Brain microvascular endothelial cell (primary cell): ENCODE measurements at regions not wholly inside any gene's neighbourhood (a gene's known extent, or its start where the extent isn't known, plus 50 kb on each side); places are given as distances from the start of the nearest gene placed in this dataset.

Experiments
- DNase-seq: peaks from one replicate; pipeline ENCODE4 v3.0.0-alpha.2; 2020
- H3K27ac ChIP-seq: fragments of 250-450 bp; sonication (Bioruptor Pico); 2 replicates; pipeline ENCODE4 v1.5.1; 2020; ENCODE audit warnings: mild to moderate bottlenecking, moderate library complexity
- H3K27me3 ChIP-seq: fragments of 250-450 bp; sonication (Bioruptor Pico); replicated peaks from 2 replicates; pipeline ENCODE4 v1.5.1; 2020; ENCODE audit warnings: mild to moderate bottlenecking
- H3K36me3 ChIP-seq: fragments of 250-450 bp; sonication (Bioruptor Pico); replicated peaks from 2 replicates; pipeline ENCODE4 v1.5.1; 2020; ENCODE audit warnings: mild to moderate bottlenecking
- H3K4me3 ChIP-seq: 2 replicates; pipeline ENCODE4 v1.5.1; 2011; ENCODE audit warnings: low read depth, mild to moderate bottlenecking, control low read depth, low read length, moderate library complexity
- in situ Hi-C: cut with HindIII; loops from 2 replicates; pipeline ENCODE4 v1.10.0; 2017; ENCODE audit warnings: low sequenced_read_pairs, low pct_ligation_motif_present
- TF ChIP-seq, protein P1 (sequence below): IDR thresholded peaks from 2 replicates; pipeline ENCODE4 v1.5.1; 2011; ENCODE audit warnings: low read depth, mild to moderate bottlenecking, moderate library complexity, low read length, control low read depth, inconsistent platforms; ENCODE audit errors: missing control alignments

GRCh38 chr1:238324211-238324864, 433.6 kb upstream of the ZP4 start:
- in situ Hi-C loops, result no loop called here
- Histone ChIP-seq H3K36me3 (no peaks in the 10 kb centered on the region), H3K27ac (no peak overlapping the region), H3K4me3 (no peak overlapping the region), H3K27me3 (no peaks in the 10 kb centered on the region)
- TF ChIP-seq, protein P1, sequence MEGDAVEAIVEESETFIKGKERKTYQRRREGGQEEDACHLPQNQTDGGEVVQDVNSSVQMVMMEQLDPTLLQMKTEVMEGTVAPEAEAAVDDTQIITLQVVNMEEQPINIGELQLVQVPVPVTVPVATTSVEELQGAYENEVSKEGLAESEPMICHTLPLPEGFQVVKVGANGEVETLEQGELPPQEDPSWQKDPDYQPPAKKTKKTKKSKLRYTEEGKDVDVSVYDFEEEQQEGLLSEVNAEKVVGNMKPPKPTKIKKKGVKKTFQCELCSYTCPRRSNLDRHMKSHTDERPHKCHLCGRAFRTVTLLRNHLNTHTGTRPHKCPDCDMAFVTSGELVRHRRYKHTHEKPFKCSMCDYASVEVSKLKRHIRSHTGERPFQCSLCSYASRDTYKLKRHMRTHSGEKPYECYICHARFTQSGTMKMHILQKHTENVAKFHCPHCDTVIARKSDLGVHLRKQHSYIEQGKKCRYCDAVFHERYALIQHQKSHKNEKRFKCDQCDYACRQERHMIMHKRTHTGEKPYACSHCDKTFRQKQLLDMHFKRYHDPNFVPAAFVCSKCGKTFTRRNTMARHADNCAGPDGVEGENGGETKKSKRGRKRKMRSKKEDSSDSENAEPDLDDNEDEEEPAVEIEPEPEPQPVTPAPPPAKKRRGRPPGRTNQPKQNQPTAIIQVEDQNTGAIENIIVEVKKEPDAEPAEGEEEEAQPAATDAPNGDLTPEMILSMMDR, result no peak
- DNase-seq, result no peak

DNA sequence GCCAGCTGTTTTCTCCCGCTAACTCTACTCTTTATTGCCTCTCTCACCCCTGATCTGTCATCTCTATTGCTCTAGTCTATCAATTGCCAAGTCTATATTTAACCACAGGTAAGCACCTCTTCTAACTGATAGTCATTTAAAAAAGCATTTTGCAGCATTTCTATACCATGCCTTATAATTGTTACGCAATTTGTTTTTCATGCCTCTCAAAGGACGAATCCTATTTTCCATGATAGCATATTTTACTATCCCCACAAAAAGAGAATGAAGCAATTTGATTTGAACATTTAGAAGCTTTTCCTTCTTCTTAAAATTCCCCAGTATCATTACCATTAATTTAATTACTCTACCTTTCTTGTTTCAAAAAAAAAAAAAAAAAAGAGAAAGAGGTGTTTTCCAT, 432.8 kb upstream of the ZP4 start:
- TF ChIP-seq, protein P1, result no peak
- no peak overlapping the region for H3K4me3 ChIP-seq
- in situ Hi-C loops, result no loop called here
- DNase-seq, result no peak
- H3K36me3 ChIP-seq, result no peaks in the 10 kb centered on the region
- H3K27me3 ChIP-seq, result no peaks in the 10 kb centered on the region
- H3K27ac ChIP-seq, result no peak overlapping the region

- DNase-seq, result no peak
- Histone ChIP-seq H3K36me3 (no peaks in the 10 kb centered on the region), H3K27me3 (no peaks in the 10 kb centered on the region), H3K4me3 (no peak overlapping the region), H3K27ac (no peak overlapping the region)
- TF ChIP-seq, protein P1, result no peak
- in situ Hi-C loops, result no loop called here
Observed at GRCh38 chr1:238319957-238320356, 429.2 kb upstream of the ZP4 start.

DNA sequence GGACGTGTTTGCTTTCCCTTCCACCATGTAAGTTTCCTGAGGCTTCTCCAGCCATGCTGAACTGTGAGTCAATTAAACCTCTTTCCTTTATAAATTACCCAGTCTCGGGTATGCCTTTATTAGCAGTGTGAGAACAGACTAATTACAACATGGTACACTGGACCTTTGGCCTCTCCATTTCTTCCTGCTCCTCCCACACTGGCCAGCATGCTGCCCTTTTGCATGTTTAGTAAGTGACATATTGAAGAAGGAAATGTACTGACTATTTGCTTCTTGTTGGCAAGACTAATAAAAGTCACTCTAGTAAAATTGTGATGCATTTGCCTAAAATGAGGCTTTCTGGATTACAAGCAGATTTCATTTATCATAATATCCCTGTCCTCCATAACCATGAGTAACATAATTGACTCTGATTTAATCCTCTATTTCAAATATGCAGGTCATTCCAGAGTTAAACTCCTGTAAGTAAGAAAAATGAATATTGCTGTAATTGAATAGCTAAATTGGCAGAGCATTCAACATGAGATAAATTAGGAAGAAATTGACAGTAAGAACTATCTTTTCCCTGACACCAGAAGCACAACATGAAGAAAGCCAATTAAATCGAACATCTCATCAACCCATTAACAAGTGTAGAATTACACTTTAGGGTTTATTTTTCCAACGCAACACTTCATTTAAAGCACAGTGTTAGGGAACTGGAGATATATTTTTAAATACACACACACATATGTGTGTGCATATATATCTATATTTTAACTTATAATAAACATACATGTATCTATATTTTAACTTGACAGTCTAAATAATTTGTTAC, 427.8 kb upstream of the ZP4 start:
- no peak overlapping the region for H3K27ac ChIP-seq
- in situ Hi-C loops, result no loop called here
- H3K27me3 ChIP-seq, result no peaks in the 10 kb centered on the region
- H3K36me3 ChIP-seq, result no peaks in the 10 kb centered on the region
- no peak for DNase-seq
- TF ChIP-seq, protein P1, result no peak
- no peak overlapping the region for H3K4me3 ChIP-seq

DNA sequence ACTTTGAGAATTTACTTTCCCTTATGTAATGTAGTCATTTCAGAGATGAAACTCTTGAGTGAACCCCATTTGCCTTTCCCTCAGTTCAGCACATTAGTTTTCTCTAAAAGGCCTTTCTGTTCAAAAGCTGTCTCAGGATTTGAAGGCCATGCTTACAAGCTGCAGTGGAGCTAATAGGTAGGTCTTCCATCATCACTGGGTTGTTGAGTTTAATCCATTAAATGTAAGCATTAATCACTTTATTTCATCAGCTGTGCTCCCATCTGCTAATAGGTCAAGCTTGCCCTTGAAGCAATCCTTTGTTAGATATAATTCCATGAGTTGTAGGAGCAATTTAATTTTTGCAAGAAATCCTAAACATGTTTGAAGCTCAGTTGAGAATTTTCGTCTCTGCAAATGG, 422.2 kb upstream of the ZP4 start:
- TF ChIP-seq, protein P1, result no peak
- Histone ChIP-seq H3K4me3 (no peak overlapping the region), H3K27me3 (no peaks in the 10 kb centered on the region), H3K36me3 (no peaks in the 10 kb centered on the region), H3K27ac (no peak overlapping the region)
- in situ Hi-C loops, result no loop called here
- DNase-seq, result no peak
